GM12875 (cell line): ENCODE measurements at regions not wholly inside any gene's neighbourhood (a gene's known extent, or its start where the extent isn't known, plus 50 kb on each side); places are given as distances from the start of the nearest gene placed in this dataset.

Source experiments
- H3K4me3 ChIP-seq: one replicate; pipeline ENCODE4 v1.5.1; 2011; ENCODE audit warnings: low read depth, low read length, control low read depth
- CTCF ChIP-seq: IDR thresholded peaks from 2 replicates; pipeline ENCODE4 v1.5.1; 2011; ENCODE audit warnings: low read depth, mild to moderate bottlenecking, control low read depth, inconsistent platforms, low read length, moderate library complexity, borderline replicate concordance; ENCODE audit not compliant: insufficient read depth

- H3K4me3 ChIP-seq, result no peak overlapping the region
- TF ChIP-seq CTCF, result no peak
These were observed 891.1 kb downstream of the TUSC7 start for GRCh38 chr3:117600666-117601065.

- H3K4me3 ChIP-seq, result no peak overlapping the region
- no peak for TF ChIP-seq CTCF
These were observed 892.6 kb downstream of the TUSC7 start for GRCh38 chr3:117602058-117602644.

GRCh38 chr3:117603097-117603496 is 893.5 kb downstream of the TUSC7 start:
- TF ChIP-seq CTCF, result no peak
- H3K4me3 ChIP-seq, result no peak overlapping the region

- no peak overlapping the region for H3K4me3 ChIP-seq
- no peak for TF ChIP-seq CTCF
These were observed 897.3 kb downstream of the TUSC7 start for GRCh38 chr3:117606866-117607265.

GRCh38 chr3:117609330-117609729 is 899.8 kb downstream of the TUSC7 start:
- no peak for TF ChIP-seq CTCF
- H3K4me3 ChIP-seq, result no peak overlapping the region

GRCh38 chr3:117610156-117610555 is 900.6 kb downstream of the TUSC7 start:
- no peak overlapping the region for H3K4me3 ChIP-seq
- TF ChIP-seq CTCF, result no peak

- no peak overlapping the region for H3K4me3 ChIP-seq
- no peak for TF ChIP-seq CTCF
These were observed 901.6 kb downstream of the TUSC7 start for GRCh38 chr3:117611211-117611610.
